GM04503 (cell line): ENCODE measurements at regions not wholly inside any gene's neighbourhood (a gene's known extent, or its start where the extent isn't known, plus 50 kb on each side); places are given as distances from the start of the nearest gene placed in this dataset.

Source experiments
- DNase-seq: peaks from one replicate; pipeline ENCODE4 v3.0.0-alpha.2; 2012; ENCODE audit warnings: low read depth

DNA sequence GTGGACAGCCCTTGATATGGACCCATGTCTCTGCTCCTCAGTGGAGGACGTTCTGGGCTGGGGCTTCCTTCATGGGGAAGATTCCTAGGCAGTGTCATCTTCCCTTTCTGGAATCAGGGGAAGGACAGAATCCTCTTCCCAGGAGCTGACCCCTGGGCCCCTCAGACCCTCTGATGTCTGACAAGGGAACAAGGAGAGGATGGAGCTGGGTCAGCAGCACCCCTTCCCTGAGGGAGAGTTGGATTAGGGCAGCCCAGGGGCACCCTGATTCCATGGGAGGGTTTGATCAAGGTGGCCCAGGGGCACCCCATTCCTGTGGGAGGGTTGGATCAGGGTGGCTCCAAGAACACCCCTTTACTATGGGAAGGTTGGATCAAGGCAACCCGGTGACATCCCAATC lies 86.5 kb downstream of the ACKR3 start:
- no peak for DNase-seq

DNA sequence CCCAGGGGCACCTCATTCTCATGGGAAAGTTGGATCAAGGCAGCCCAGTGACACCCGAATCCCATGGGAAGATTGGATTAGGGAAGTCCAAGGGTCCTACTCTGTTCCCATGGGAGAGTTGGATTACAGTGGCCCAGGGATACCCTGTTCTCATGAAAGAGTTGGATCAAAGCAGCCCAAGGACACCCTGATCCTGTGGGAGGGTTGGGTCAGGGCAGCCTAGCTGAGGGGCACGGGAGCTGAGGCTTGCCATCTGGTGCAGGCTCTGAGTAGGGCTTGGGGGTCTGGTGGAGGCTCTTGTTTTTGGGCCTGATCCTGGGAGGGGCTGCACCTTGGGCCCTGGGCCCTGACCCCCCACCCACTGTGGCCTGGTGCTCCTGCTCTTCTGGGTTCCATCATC lies 87.1 kb downstream of the ACKR3 start:
- DNase-seq: no peak

DNA sequence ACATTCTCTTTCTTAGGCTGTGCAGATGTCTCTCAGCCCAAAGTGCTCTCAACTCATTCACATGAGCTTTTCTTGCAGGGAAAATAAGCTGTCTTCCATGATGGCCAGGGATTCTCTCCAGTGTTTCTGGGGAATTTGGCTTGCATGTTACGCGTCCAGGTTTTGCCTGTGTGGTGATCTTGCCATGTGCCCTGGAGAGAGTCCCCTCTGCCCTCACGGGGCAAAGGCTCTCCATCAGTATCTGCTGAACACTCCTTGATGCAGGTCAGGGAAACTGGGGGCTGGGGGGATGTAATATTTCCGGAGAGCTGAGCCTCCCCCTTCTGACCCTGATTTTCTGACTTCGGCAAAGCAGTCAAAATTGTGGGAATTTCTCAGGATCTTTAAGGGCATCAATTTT lies 87.6 kb downstream of the ACKR3 start:
- no peak for DNase-seq

GRCh38 chr2:236657801-236658200 lies 88.2 kb downstream of the ACKR3 start:
- no peak for DNase-seq

DNA sequence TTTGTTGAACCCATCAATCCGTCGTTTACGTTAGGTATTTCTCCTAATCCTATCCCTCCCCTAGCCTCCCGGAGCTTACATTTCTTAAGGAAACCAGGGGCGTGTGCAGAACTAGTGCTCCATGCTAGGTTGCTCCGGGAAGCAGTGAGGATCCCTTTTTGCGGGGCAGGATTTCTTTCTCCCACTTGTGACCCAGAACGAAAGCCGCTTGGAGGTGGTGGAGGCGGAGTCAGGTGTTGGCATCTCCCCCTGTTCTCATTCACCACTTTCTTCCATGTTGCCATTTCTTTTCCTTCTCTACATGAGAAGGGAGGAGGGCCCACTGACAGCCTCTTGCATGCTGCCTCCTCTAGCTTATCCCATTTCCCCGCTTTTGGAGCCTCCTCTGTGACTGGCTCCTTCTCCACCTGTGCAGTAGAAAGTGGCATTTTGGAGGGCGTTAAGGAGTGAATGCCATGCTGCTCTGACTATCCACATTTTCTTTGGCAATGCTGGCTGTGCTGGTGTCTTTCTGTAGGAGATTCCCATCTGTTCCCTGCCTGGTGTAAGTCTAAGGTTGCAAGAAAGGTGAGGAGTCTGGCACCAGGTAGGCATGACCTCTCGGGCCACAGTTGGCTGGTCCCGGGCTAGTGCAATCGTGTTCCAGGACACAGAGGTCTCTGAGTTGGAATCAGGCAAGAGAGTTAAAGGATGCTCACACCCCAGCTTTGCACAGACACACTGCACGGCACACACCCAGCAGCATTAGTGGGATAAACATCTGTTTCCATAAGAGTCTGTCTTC lies 89.5 kb downstream of the ACKR3 start:
- DNase-seq: no peak

DNA sequence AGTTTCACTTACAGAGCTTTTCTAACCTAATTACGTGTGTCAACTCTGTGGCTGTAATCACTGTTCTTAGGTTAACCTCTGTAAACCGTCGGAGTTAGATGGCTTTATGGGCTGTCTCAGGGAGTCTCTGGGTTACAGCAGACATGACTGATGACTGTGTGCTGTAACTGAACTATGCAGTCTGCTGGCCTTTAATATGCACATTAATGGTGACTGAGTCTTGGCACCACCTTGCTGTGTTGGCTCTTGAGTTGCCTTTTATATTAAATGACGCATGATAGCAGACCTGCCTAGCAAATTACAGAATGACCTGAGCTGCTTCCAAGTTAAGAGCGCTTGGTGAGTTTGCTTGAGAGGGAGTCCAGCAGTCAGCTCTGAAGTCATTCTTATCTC lies 90.1 kb downstream of the ACKR3 start:
- no peak for DNase-seq

DNA sequence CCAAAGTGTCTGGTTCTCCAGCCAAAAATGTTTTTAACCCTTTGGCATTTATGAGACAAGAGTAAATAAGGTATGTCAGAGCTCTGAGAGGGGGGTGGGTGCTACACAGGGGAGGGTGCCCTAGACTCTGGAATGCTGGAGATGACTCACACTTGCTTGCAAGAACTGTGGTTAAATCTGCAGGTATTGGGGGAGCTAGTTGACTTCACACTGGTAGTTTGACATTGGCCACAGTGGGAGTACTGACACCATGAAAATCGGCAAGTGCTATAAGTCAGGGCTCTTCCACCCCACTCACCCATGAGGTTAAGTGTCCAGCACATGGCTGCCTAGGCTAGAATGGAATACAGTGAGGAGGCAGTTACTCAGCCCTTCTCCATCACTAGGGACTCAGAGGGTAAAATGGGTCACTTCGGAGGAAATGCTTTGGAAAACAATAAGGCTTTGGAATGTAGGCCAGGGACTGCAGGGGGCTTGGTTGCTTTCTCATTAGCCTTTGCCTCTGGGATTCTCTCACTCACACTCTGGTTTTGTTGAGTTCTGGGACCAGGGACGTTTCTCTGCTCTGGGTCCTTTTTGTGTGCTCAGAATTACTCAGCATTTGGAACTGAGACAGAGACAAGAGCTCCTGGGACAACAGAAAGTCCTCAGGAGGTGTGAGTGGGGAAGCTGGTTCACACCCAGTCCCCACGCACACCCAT lies 91.6 kb downstream of the ACKR3 start:
- DNase-seq: no peak

GRCh38 chr2:236661762-236662110 lies 92.1 kb downstream of the ACKR3 start:
- no peak for DNase-seq

DNA sequence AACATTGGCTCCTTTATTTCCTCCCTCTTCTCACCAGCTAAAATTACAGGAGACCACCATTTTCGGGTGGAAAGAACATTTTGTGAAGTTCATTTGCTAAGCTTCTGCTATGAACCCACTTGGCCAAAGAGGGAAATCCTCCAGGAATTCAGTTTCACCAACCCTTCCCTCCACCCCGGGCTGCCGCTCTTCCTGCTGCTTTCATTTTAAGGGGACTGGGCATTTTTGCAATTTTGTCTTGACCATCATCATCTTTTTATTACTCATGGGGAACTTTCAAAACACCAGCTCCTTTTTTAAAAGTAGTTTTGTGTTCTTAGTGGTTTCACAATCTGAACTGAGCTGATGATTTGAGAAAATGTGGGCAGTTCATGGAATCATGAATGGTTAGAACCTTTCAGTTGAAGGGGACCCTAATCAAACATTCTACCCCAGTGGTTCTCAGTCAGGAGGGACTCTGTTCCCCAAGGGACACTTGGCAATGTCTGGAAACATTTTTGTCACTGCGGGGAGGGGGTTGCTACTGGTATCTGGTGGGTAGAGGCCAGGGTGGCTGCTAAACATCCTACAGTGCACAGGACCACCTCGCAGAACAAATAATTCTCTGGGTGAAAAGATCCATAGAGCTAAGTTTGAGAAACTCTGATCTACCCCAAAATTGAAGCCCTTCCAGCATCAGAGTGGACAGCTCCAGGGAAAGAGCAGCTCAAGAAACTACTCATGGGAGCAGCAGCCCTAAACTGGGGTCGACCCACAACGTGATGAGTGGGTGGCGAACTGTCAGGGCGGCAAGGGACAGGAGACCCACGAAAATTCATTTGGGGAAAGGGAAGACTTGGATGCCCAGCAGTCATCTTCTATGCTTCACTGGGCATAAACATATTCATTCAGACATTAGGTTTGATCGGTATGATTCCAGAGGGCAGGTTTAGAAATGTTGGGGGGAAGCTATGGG lies 92.9 kb downstream of the ACKR3 start:
- no peak for DNase-seq

DNA sequence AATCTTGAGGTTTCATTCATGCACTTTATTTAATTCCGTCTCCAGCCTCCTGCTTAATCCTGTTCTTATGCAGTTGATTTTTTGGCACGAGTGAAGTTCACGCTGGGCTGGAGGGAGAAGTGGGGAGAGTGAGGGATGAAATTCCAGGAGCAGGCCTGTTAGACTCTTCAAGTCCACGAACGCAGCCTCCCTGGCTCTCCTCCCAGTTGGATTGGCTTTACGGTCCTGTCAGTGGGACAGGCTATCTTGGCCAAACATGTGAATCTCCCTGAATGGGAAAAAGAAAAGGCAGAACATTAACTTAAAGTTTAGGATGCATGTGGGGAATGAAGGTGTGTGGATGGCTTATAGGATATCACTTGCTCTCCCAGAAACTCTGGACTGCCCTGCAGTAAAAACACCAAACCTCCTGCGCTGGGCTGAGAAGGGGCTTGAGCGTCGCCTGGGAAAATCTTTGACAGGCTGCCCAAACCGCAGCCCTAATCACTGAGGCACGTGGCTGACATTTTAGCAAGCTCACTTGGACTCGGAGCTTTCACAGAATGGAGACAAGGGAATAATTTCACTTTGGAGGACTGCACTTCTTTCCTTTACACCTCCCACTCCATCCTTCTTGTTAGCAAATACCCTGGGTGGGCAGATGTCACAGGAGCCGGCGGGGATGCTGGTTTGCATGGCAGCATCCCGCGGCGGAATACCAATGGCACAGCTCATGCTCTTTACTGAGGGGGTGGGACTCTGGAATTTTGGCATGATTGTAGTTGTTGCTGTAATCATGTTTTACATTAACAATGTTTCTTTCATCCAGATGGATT lies 93.9 kb downstream of the ACKR3 start:
- DNase-seq: peak; percentile 40

DNA sequence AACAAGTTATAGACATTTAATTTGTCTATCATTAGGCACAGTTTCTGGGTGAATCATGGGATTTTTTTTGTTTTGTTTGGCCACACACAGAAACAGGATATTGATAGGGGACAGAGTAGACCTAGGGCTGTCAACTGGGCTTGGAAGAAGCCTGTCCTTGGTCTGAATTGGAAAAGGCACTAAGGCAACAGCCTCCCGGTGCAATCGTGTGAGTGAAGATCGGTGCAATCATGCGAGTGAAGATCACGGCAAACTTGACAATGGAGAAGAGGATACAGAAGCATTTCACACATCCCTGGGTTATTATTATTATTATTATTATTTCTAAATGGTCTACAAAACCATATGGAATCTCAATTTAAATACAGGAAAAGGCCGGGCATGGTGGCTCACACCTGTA lies 94.5 kb downstream of the ACKR3 start:
- DNase-seq: no peak

DNA sequence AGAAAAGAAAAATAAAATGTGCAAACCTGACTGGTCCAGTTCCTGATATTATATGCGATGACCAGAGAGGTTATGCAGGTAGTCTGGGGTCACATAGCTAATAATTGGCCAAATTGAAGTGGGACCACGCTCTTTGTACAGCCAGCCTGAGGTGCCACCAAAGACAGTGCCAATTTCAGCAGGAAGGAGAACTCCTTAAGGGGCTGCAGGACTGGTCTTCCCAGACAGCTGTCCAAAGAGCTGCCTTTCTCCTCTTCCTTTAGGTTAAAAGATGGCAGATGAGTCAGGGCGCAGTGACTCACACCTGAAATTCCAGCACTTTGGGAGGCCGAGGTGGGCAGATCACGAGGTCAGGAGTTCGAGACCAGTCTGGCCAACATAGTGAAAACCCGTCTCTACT lies 95.5 kb downstream of the ACKR3 start:
- DNase-seq: no peak

DNA sequence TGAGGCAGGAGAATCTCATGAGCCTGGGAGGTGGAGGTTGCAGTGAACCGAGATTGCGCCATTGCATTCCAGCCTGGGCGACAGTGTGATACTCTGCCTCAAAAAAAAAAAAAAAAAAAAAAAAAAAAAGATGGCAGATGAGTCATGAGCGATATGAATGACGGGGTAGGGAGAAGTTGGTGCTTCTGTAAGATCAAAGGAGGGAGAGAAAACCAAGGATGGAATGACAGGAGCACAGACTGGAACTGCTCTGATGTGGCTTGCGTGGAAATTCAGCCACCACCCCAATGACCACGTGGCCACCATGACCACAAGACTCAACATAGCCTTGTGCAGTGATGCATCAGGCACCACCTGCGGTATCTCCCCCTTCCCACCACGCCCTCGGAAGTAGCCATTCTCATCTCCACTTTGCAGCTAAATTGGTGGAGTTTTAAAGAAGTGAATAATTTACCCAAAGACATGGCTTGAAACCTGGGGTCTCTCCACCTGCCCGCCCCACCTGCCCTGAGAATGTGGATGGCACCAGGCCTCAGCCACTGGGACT lies 96.0 kb downstream of the ACKR3 start:
- DNase-seq: no peak

GRCh38 chr2:236666646-236667204 lies 97.1 kb downstream of the ACKR3 start:
- DNase-seq: no peak

DNA sequence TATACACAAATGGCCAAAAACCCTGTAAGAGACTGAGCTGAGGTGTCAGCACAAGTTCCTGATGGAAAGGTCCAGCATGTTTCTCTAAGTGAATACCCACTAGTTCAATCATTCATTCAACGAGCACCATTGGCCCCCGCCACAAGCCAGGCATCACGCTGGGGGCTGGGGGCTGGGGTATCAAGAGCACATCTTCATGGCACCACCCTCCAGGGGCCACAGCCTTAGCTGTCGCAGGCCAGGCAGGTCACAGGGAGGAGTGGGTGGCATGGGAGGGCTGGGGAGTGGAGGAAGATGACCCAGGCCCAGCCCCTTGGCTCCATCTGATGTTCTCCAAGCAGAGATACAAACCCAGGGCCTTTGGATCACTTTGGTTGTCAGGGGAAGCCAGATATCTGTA lies 97.9 kb downstream of the ACKR3 start:
- DNase-seq: no peak

- no peak for DNase-seq
Observed at GRCh38 chr2:236668531-236668969, 98.9 kb downstream of the ACKR3 start.

DNA sequence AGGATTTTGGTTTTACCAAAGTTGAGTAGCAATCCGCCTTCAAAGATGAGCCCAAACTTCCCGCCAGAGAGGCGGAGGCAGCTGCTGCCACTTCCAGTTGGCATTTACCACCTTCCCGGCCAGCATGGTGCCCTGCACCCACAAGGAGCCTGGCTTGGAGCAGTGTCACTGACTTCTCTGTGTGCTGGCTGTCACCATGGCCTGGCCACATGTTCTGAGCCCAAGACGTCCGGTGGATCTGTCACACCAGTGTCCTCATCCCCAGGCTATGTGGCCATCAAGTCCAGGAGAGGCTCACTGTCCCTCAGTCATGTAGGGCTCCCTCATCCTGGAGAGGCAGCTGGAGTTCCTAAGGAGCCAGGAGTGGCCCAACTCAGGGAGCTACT lies 100.6 kb downstream of the ACKR3 start:
- no peak for DNase-seq

DNA sequence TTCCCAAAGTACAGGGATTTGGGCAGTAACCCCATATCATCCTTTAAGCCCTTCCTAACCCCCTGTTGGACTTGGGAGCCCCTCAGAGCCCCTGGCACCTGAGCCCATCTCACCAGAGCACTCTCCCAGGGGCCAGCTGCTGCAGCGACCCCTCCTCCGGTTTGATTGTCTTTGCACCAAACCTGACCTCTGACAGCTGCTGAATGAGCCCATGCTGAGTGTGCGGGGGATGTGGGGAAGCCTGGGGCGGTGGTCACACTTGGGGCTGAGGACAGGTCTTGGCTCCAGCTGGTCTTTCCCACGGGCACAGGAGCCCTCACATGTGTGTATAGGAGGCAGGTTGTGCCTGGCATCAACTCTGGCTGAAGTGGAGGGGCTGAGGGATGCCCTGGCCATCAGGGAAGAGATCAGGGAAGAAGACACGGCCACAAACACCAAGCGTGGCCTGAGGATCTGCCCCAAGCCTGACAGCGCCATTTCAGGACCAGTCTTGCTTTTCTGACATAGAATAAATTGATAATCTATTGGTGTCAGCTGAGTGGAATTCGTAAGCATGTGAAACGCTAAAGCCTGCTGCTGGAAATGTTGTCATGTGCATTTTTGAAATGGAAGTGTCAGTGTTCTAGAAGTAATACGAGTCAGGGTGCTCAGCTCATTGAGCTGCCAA lies 102.4 kb downstream of the ACKR3 start:
- DNase-seq: no peak

DNA sequence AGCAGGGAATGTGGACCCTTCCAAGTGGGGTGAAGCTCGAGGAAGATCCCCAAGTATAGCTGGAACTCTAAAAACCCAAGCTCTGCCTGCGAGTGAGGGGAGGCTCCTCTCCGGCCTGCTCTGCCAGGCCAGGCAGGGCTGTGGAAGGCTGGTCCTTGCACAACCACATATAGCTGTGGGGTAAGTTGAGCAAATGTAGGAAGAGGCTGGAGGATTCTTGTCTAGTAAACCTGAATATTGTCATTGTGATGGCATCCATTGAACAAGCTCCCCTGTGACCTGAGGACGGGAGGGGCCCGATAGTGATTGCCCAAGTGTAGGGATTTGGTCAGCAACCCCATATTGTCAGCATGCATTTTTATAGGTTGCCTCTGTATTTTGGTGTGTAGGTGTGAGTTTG lies 103.0 kb downstream of the ACKR3 start:
- no peak for DNase-seq

DNA sequence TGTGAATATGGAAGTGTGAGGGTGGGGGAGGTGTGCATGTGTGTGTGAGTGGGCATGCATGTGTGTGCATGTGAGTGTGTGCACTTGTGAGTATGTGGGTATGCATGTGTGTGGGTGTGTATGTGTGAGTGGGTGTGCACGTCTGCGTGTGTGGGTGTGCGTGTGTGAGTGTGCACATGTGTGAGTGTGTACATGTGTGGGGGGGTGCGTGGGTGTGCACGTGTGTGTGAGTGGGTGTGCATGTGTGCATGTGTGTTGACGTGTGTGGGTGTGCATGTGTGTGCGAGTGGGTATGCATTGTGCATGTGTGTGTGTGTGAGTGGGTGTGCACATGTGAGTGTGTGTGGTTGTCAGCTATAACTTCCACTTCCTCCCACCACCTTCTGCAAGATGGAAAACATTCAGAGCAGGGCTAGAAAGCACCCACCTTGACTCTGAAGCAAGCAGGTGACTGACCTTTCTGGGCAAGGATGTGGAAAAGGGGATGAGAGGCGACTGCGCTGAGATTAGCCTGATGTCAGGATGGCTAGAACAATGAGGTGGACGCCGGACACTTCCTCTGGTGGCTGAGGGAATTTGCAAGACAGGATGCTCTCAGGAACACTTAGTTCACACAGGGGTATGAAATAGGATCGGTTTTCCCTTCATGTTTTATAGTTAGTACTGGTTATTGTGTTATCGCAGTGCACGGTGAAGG lies 103.6 kb downstream of the ACKR3 start:
- no peak for DNase-seq
